ENCODE measurements at regions not wholly inside any gene's neighbourhood (a gene's known extent, or its start where the extent isn't known, plus 50 kb on each side); places are given as distances from the start of the nearest gene placed in this dataset.
"Not testable (repeated sequence)": the region's sequence is repeated elsewhere in the genome, so short reads cannot be mapped to it uniquely, and the experiment has no call there.

GRCh38 chr10:3968727-3969126 is 183.7 kb upstream of the KLF6 start:
- DNase-seq: no peak

GRCh38 chr10:3964516-3964915 is 179.5 kb upstream of the KLF6 start:
- no peak for DNase-seq

GRCh38 chr10:3963191-3963673 is 178.2 kb upstream of the KLF6 start:
- DNase-seq: no peak

- DNase-seq: no peak
Observed at GRCh38 chr10:3961082-3961481, 176.1 kb upstream of the KLF6 start.

GRCh38 chr10:3960496-3960895 is 175.5 kb upstream of the KLF6 start:
- no peak for DNase-seq

GRCh38 chr10:3959370-3960325 is 174.6 kb upstream of the KLF6 start:
- no peak for DNase-seq

GRCh38 chr10:3958472-3958996 is 173.5 kb upstream of the KLF6 start:
- no peak for DNase-seq

- no peak for DNase-seq
Observed at GRCh38 chr10:3955955-3956617, 171.1 kb upstream of the KLF6 start.

GRCh38 chr10:3955493-3955892 is 170.5 kb upstream of the KLF6 start:
- no peak for DNase-seq

- DNase-seq: no peak
Observed at GRCh38 chr10:3954615-3955014, 169.6 kb upstream of the KLF6 start.

- not testable (repeated sequence) for DNase-seq
Observed at GRCh38 chr10:3954007-3954406, 169.0 kb upstream of the KLF6 start.

GRCh38 chr10:3951993-3952392 is 167.0 kb upstream of the KLF6 start:
- no peak for DNase-seq

- DNase-seq: no peak
Observed at GRCh38 chr10:3950676-3951275, 165.8 kb upstream of the KLF6 start.

- no peak for DNase-seq
Observed at GRCh38 chr10:3949711-3950110, 164.7 kb upstream of the KLF6 start.

- no peak for DNase-seq
Observed at GRCh38 chr10:3948843-3949242, 163.8 kb upstream of the KLF6 start.

- DNase-seq: no peak
Observed at GRCh38 chr10:3946234-3947229, 161.5 kb upstream of the KLF6 start.

- no peak for DNase-seq
Observed at GRCh38 chr10:3945026-3945425, 160.0 kb upstream of the KLF6 start.

GRCh38 chr10:3944591-3944990 is 159.6 kb upstream of the KLF6 start:
- DNase-seq: no peak

- DNase-seq: no peak
Observed at GRCh38 chr10:3943695-3944257, 158.8 kb upstream of the KLF6 start.

- DNase-seq: no peak
Observed at GRCh38 chr10:3942937-3943489, 158.0 kb upstream of the KLF6 start.

GRCh38 chr10:3941676-3942075 is 156.7 kb upstream of the KLF6 start:
- no peak for DNase-seq

Data from left hindlimb (tissue), 1 donor.